HL-60 (cell line): ENCODE measurements at regions not wholly inside any gene's neighbourhood (a gene's known extent, or its start where the extent isn't known, plus 50 kb on each side); places are given as distances from the start of the nearest gene placed in this dataset.

Source experiments
- DNase-seq, 2 experiments: peaks; one replicate each; pipeline ENCODE4 v3.0.0-alpha.2; 2010 to 2020; ENCODE audit warnings: low read depth in 1 of 2, low spot score in 1 of 2
- H3K27ac ChIP-seq: fragments of 250-450 bp; sonication (Bioruptor Pico); replicated peaks from 2 replicates; pipeline ENCODE4 v1.5.1; 2020; ENCODE audit warnings: mild to moderate bottlenecking, moderate library complexity
- H3K27me3 ChIP-seq: fragments of 250-450 bp; sonication (Bioruptor Pico); 2 replicates; pipeline ENCODE4 v1.5.1; 2021; ENCODE audit warnings: mild to moderate bottlenecking, moderate library complexity; ENCODE audit not compliant: insufficient read depth, poor library complexity, severe bottlenecking
- H3K4me3 ChIP-seq: replicated peaks from 2 replicates; pipeline ENCODE4 v1.5.1; 2011; ENCODE audit warnings: mild to moderate bottlenecking, control low read depth, low read length; ENCODE audit not compliant: insufficient read depth
- CTCF ChIP-seq: IDR thresholded peaks from one replicate; pipeline ENCODE4 v1.5.1; 2011; ENCODE audit warnings: low read length, control low read depth, inconsistent platforms; ENCODE audit not compliant: insufficient read depth
- GABPA ChIP-seq: IDR thresholded peaks from 2 replicates; pipeline ENCODE4 v1.6.1; 2012; ENCODE audit warnings: low read depth
- POLR2AphosphoS5 ChIP-seq: IDR thresholded peaks from 2 replicates; pipeline ENCODE4 v1.6.1; 2012; ENCODE audit warnings: low read depth
- SPI1 ChIP-seq: IDR thresholded peaks from 2 replicates; pipeline ENCODE4 v1.6.1; 2012; ENCODE audit warnings: low read depth, mild to moderate bottlenecking, borderline replicate concordance
- TF ChIP-seq, protein P1 (sequence below): IDR thresholded peaks from 2 replicates; pipeline ENCODE4 v1.6.1; 2012; ENCODE audit warnings: low read depth; ENCODE audit not compliant: insufficient replicate concordance

DNA sequence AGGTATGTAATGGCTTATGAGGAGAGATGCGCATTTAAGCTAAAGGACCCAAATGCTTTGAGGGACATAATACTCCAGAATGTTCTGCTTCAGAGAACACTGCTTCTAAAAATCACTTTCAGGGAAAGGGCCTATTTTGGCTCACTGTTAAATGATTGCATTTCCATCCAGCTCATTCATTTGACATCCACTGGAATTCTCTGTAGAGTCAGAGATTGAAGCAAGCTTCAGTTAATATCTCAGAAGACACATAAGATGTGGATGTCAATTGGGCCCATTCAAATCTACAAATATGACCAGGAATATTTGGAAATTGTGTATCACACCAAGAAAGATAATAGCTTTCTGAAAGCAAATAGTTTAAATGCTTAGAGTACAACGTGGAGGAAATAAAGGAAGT, 209.9 kb upstream of the VSTM2A start:
- Histone ChIP-seq H3K27ac (no peak overlapping the region), H3K27me3 (no peaks in the 10 kb centered on the region), H3K4me3 (no peak overlapping the region)
- DNase-seq: no peak
- TF ChIP-seq GABPA: no peak
- TF ChIP-seq POLR2AphosphoS5: no peak
- no peak for TF ChIP-seq CTCF
- TF ChIP-seq, protein P1, sequence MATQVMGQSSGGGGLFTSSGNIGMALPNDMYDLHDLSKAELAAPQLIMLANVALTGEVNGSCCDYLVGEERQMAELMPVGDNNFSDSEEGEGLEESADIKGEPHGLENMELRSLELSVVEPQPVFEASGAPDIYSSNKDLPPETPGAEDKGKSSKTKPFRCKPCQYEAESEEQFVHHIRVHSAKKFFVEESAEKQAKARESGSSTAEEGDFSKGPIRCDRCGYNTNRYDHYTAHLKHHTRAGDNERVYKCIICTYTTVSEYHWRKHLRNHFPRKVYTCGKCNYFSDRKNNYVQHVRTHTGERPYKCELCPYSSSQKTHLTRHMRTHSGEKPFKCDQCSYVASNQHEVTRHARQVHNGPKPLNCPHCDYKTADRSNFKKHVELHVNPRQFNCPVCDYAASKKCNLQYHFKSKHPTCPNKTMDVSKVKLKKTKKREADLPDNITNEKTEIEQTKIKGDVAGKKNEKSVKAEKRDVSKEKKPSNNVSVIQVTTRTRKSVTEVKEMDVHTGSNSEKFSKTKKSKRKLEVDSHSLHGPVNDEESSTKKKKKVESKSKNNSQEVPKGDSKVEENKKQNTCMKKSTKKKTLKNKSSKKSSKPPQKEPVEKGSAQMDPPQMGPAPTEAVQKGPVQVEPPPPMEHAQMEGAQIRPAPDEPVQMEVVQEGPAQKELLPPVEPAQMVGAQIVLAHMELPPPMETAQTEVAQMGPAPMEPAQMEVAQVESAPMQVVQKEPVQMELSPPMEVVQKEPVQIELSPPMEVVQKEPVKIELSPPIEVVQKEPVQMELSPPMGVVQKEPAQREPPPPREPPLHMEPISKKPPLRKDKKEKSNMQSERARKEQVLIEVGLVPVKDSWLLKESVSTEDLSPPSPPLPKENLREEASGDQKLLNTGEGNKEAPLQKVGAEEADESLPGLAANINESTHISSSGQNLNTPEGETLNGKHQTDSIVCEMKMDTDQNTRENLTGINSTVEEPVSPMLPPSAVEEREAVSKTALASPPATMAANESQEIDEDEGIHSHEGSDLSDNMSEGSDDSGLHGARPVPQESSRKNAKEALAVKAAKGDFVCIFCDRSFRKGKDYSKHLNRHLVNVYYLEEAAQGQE: no peak
- TF ChIP-seq SPI1: no peak

GRCh38 chr7:54333952-54334351, 208.2 kb upstream of the VSTM2A start:
- no peak overlapping the region for H3K4me3 ChIP-seq
- TF ChIP-seq GABPA: no peak
- no peak for TF ChIP-seq SPI1
- TF ChIP-seq, protein P1: no peak
- TF ChIP-seq CTCF: no peak
- no peak for TF ChIP-seq POLR2AphosphoS5
- DNase-seq: no peak
- no peaks in the 10 kb centered on the region for H3K27me3 ChIP-seq
- H3K27ac ChIP-seq: no peak overlapping the region

DNA sequence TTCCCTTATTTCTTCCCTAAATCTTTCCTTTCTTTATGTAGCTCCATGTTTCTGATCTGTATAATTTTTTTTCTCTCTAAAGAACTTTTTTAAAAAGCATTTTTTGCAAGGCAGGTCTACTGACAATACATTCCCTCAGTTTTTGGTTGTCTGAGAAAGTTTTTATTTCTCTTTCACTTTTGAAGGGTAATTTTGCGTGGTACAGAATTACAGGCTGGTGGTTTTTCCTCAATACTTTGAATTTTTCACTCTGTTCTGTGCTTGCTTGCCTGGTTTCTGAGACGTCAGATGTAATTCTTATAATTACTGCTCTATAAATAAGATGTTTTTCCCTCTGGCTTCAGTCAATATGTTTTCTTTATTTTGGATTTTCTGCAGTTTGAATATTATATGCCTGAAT, 205.4 kb upstream of the VSTM2A start:
- TF ChIP-seq POLR2AphosphoS5 (no peak), GABPA (no peak), SPI1 (no peak), CTCF (no peak)
- TF ChIP-seq, protein P1: no peak
- Histone ChIP-seq H3K27me3 (no peaks in the 10 kb centered on the region), H3K4me3 (no peak overlapping the region), H3K27ac (no peak overlapping the region)
- DNase-seq: no peak
